RWPE1 (cell line): ENCODE measurements at regions not wholly inside any gene's neighbourhood (a gene's known extent, or its start where the extent isn't known, plus 50 kb on each side); places are given as distances from the start of the nearest gene placed in this dataset.

Experiments used
- CTCF ChIA-PET: fragments of 350-600 bp; sonication (Branson Sonifier 250); formaldehyde crosslinking; extraction: SDS; loops from one replicate; lab custom pipeline; 2021; lab: Yijun Ruan, JAX
- POLR2A ChIA-PET: fragments of 400-600 bp; formaldehyde crosslinking; extraction: SDS; loops from one replicate; lab custom pipeline; 2020; ENCODE audit warnings: antibody characterized with exemption; ENCODE audit not compliant: low non-redundant PET; lab: Yijun Ruan, JAX
- DNase-seq: peaks from one replicate; pipeline ENCODE4 v3.0.0; 2012; ENCODE audit warnings: low spot score
- H3K27ac ChIP-seq: fragments of 450-650 bp; 2 replicates; pipeline ENCODE4 v1.5.1; 2017
- TF ChIP-seq, protein P1 (sequence below): fragments of 450-650 bp; conservative IDR thresholded peaks from 2 replicates; pipeline ENCODE4 v1.5.1; 2017; ENCODE audit warnings: low read depth, mild to moderate bottlenecking

DNA sequence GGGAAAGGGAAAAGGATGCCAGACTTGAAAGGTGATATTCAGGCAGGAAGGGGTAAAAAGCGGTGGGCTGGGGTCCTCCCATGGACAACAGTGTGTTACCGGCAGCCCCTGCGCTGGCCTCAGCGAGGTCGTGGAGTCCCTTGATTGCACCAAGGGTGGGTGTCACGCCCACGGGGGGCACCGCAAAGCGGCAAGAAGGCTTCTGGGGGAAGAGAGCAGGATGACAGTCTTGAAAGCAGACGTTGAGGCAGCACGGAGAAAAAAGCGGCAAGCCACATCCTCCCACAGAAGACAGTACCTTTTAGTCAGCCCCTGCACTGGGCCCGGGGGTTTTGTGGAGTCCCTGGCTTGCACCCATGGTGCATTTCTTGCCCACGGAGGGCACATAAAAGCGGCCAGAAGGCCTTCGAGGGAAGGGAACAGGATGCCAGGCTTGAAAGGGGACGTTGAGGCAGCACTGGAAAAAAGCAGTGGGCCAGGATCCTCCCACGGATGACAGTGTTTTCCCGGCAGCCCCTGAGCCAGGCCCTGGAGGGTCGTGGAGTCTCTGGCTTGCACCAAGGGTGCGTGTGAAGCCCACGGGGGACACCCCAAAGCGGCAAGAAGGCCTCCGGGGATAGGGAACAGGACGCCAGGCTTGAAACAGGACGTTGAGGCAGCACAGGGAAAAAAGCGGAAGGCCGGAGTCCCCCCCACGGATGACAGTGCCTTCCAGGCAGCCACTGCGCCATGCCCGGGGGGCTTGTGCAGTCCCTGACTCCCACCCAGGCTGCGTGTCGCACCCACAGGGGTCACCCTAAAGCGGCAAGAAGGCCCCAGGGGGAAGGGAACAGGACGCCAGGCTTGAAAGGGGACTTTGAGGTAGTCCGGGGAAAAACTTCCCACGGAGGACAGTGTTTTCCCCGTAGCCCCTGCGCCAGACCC lies 162.2 kb upstream of the ALG10B start:
- DNase-seq, result no peak
- POLR2A ChIA-PET, result no interaction called here
- H3K27ac ChIP-seq, result no peak overlapping the region
- TF ChIP-seq, protein P1, sequence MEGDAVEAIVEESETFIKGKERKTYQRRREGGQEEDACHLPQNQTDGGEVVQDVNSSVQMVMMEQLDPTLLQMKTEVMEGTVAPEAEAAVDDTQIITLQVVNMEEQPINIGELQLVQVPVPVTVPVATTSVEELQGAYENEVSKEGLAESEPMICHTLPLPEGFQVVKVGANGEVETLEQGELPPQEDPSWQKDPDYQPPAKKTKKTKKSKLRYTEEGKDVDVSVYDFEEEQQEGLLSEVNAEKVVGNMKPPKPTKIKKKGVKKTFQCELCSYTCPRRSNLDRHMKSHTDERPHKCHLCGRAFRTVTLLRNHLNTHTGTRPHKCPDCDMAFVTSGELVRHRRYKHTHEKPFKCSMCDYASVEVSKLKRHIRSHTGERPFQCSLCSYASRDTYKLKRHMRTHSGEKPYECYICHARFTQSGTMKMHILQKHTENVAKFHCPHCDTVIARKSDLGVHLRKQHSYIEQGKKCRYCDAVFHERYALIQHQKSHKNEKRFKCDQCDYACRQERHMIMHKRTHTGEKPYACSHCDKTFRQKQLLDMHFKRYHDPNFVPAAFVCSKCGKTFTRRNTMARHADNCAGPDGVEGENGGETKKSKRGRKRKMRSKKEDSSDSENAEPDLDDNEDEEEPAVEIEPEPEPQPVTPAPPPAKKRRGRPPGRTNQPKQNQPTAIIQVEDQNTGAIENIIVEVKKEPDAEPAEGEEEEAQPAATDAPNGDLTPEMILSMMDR, result no peak
- CTCF ChIA-PET, result no interaction called here

DNA sequence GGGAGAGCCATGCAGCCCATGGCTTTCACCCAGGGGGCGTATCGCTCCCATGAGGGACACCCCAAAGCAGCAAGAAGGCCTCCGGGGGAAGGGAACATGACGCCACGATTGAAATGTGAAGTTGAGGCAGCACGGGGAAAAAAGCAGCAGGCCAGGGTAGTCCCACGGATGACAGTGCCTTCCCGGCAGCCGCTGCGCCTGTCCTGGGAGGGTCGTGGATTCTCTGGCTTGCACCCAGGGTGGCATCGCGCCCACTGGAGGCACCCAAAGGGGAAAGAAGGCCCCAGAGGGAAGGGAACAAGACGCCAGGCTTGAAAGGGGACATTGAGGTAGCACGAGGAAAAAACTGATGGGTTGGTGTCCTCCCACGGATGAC lies 161.6 kb upstream of the ALG10B start:
- TF ChIP-seq, protein P1, result no peak
- CTCF ChIA-PET, result no interaction called here
- POLR2A ChIA-PET, result no interaction called here
- no peak for DNase-seq
- H3K27ac ChIP-seq, result no peak overlapping the region

DNA sequence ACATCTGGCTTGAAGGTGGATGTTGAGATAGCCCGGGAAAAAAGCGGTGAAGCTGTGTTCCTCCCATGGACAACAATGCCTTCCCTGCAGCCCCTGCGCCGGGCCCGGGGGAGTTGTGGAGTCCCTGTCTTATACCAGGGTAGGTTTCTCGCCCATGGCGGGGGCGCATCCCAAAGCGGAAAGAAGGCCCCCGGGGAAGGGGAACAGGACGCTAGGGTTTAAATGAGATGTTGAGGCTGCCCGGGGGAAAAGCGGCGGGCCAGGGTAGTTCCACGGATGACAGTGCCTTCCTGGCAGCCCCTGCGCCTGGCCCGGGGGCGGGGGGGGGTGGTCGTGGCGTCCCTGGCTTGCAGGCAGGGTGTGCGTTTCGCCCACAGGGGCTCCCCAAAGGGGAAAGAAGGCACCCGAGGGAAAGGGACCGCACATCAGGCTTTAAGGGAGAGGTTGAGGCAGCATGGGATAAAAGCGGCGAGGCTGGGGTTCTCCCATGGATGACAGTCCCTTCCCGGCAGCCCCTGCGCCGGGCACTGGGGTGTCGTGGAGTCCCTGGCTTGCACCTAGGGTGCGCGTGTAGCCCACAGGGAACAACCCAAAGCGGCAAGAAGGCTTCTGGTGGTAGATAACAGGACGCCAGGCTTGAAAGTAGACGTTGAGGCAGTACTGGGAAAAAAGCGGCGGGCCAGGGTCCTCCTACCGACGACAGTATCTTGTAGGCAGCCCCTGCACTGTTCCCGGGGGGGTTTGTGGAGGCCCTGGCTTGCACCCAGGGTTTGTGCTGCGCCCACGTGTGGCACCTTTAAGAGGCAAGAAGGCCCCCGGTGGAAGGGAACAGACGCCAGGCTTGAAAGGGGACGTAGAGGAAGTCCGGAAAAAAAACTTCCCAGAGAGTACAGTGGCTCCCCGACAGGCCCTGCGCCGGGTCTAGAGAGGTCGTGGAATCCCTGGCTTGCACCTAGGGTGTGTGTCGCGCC lies 160.8 kb upstream of the ALG10B start:
- TF ChIP-seq, protein P1, result no peak
- H3K27ac ChIP-seq, result no peak overlapping the region
- POLR2A ChIA-PET, result no interaction called here
- CTCF ChIA-PET, result no interaction called here
- DNase-seq, result no peak

DNA sequence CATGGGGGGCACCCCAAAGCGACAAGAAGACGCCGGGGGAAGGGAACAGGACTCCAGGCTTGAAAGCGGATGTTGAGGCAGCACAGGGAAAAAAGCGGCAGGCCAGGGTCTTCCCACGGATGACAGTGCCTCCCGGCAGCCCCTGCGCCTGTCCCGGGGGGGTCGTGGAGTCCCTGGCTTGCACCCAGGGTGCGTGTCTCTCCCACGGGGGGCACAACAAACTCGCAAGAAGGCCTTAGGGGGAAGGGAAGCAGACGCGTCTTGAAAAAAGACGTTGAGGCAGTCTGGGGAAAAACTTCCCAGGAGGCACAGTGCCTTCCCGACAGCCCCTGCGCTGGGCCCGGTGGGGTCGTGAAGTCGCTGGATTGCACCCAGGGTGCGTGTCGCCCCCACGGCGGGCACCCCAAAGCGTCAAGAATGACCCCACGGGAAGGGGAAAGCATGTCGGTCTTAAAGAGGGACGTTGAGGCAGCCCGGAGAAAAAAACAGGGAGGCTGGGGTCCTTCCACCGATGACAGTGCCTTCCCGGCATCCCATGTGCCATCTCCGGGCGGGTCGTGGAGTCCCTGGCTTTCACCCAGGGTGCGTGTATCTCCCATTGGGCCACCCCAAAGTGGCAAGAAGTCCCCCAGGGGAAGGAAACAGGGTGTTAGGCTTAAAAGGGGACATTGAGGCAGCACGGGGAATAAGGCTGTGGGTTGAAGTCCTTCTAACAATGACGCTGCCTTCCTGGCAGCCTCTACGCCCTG lies 159.9 kb upstream of the ALG10B start:
- ChIA-PET POLR2A (no interaction called here), CTCF (no interaction called here)
- TF ChIP-seq, protein P1, result no peak
- H3K27ac ChIP-seq, result no peak overlapping the region
- DNase-seq, result no peak

DNA sequence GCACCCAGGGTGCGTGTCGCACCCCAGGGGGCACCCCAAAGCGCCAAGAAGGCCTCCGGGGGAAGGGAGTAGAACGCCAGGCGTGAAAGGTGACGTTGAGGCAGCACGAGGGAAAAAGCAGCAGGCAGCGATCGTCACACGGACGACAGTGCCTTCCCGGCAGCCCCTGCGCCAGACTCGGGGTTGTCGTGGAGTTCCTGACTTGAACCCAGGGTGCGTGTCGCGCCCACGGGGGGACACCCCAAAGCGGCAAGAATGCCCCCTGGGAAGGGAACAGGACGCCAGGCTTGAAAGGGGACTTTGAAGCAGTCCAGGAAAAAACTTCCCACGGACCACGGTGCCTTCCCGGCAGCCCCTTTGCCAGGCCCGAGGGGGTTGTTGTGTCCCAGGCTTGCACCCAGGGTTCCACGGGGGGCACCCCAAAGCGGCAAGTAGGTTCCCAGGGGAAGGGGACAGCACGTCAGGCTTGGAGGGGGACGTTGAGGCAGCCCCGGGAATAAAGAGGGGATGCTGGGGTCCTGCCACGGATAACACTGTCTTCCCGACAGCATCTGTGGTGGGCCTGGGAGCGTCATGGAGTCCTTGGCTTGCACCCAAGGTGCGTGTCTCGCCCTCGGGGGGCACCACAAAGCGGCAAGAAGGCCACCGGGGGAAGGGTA lies 159.2 kb upstream of the ALG10B start:
- ChIA-PET POLR2A (no interaction called here), CTCF (no interaction called here)
- TF ChIP-seq, protein P1, result no peak
- no peak for DNase-seq
- H3K27ac ChIP-seq, result no peak overlapping the region
